GM20000 (cell line): ENCODE measurements at regions not wholly inside any gene's neighbourhood (a gene's known extent, or its start where the extent isn't known, plus 50 kb on each side); places are given as distances from the start of the nearest gene placed in this dataset.
"Not testable (repeated sequence)": the region's sequence is repeated elsewhere in the genome, so short reads cannot be mapped to it uniquely, and the experiment has no call there.

ENCODE experiments used
- DNase-seq: peaks from one replicate; pipeline ENCODE4 v3.0.0; 2012; ENCODE audit warnings: low spot score
- TF ChIP-seq, protein P1 (sequence below): IDR thresholded peaks from 2 replicates; pipeline ENCODE4 v1.5.1; 2012; ENCODE audit warnings: mild to moderate bottlenecking, control low read depth; ENCODE audit errors: extremely low read depth, missing control alignments

DNA sequence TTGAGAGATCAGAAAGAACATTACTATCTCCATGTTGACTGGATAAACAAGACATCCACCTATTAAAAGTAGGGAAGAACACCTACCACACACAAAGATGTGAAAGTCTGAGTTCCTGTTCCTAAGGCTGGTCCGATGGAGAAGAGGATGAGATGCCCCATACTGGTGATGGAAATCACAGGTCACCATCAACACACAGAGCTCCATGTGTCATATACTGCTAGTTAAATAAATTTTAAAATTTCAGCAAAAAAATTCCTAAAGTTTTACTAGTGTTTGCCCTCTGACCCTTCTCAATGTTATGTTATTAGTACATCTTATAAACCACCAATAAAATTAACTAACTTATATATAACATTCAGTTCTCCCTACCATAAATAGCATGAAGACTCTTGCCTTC, 59.1 kb downstream of the KCNA5 start:
- no peak for DNase-seq

DNA sequence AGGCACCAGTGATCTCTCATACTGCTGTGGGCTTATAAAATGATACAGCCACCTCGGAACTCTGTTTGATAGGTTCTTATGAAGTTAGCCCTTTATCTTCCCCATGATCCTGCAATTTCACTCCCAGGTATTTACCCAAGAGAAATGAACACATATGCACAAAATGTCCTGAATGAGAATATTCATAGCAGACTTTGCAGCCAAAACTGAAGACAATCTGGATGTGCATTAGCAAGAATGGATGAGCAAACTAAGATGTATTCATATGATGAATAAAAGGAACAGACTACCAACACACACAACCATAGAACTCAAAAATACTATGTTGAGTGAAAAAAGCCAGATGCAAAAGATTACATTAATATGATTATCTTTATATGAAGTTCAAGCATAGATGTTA, 66.7 kb downstream of the KCNA5 start:
- no peak for DNase-seq
- TF ChIP-seq, protein P1, sequence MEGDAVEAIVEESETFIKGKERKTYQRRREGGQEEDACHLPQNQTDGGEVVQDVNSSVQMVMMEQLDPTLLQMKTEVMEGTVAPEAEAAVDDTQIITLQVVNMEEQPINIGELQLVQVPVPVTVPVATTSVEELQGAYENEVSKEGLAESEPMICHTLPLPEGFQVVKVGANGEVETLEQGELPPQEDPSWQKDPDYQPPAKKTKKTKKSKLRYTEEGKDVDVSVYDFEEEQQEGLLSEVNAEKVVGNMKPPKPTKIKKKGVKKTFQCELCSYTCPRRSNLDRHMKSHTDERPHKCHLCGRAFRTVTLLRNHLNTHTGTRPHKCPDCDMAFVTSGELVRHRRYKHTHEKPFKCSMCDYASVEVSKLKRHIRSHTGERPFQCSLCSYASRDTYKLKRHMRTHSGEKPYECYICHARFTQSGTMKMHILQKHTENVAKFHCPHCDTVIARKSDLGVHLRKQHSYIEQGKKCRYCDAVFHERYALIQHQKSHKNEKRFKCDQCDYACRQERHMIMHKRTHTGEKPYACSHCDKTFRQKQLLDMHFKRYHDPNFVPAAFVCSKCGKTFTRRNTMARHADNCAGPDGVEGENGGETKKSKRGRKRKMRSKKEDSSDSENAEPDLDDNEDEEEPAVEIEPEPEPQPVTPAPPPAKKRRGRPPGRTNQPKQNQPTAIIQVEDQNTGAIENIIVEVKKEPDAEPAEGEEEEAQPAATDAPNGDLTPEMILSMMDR: no peak

More for the DNA sequence above, 59.1 kb downstream of the KCNA5 start:
- TF ChIP-seq, protein P1: no peak

DNA sequence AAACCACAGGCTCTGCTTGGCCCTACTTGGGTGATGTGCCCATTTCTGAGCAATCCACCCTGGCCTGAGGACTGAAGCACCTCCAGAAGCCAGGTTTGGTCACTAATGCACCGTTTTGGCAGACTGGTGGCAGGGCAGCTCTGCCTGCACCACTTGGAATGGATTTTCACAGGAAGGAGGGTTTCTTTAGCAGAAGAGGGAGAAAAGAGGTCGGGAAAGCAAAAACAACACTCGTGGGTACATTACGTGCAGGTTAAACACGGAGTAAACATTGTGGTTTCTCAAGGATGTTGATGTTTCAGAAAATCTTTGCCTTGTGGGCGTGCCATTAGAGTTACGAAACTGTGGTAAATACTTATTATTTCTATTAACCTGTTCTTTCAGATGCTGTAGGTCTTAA, 70.8 kb downstream of the KCNA5 start:
- TF ChIP-seq, protein P1: no peak
- DNase-seq: no peak

DNA sequence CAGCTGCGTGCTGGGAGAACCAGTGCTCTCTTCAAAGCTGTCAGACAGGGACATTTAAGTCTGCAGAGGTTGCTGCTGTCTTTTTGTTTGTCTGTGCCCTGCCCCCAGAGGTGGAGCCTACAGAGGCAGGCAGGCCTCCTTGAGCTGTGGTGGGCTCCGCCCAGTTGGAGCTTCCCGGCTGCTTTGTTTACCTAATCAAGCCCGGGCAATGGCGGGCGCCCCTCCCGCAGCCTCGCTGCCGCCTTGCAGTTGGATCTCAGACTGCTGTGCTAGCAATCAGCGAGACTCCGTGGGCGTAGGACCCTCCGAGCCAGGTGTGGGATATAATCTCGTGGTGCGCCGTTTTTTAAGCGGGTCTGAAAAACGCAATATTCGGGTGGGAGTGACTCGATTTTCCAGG, 78.1 kb downstream of the KCNA5 start:
- DNase-seq: not testable (repeated sequence)

DNA sequence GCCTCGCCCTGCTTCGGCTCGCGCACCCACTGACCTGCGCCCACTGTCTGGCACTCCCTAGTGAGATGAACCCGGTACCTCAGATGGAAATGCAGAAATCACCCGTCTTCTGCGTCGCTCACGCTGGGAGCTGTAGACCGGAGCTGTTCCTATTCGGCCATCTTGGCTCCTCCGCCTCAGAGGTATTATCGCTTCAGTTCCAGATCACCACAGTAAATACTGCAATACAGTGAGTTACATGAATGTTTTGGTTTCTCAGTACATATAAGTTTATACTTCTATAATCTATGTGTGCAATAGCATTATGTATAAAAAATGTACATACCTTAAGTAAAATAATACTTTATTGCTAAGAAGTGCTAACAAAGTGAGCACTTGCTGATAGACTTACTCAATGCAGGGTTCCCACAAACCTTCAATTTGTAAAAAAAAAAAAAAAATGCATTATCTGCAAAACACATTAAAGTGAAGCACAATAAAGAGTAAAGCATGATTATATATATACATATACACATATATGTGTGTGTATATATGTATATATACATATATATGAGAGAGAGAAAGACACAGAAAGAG, 78.7 kb downstream of the KCNA5 start:
- DNase-seq: not testable (repeated sequence)

DNA sequence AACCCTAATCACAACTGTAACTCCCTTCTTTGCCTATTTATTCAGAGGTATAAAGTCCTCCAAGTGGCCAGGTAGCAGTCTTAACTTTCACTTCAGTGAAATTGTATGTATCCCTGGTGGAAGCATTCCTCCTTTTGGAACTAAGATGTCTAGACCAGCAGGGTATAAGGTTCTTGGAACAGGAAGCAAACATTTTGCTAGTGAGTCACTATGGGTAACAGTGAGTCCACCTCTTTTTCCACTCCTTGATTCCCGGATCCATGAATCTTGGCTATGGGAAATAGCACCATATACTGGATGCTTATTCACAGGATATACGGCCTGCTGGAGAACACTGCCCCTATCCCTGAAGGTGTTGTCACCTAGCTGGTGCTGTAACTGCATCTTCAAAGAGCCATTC, 80.2 kb downstream of the KCNA5 start:
- TF ChIP-seq, protein P1: no peak
- DNase-seq: no peak

DNA sequence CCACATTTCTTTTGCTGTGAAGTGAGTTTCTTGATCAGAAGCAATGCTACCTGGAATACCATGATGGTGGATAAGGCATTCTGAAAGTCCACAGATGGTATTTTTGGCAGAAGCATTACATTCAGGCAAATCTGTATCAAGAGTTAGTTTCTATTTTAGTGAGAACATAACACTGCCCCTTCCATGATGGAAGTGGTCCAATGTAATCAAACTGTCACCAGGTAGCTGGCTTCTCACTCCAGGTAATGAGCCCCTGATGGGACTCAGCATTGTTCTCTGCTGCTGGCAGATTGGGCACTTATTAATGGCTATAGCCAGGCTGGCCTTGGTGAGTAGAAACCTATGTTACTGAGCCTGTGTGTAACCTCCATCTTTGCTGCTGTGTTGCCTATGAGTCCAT, 80.7 kb downstream of the KCNA5 start:
- DNase-seq: no peak
- TF ChIP-seq, protein P1: no peak

DNA sequence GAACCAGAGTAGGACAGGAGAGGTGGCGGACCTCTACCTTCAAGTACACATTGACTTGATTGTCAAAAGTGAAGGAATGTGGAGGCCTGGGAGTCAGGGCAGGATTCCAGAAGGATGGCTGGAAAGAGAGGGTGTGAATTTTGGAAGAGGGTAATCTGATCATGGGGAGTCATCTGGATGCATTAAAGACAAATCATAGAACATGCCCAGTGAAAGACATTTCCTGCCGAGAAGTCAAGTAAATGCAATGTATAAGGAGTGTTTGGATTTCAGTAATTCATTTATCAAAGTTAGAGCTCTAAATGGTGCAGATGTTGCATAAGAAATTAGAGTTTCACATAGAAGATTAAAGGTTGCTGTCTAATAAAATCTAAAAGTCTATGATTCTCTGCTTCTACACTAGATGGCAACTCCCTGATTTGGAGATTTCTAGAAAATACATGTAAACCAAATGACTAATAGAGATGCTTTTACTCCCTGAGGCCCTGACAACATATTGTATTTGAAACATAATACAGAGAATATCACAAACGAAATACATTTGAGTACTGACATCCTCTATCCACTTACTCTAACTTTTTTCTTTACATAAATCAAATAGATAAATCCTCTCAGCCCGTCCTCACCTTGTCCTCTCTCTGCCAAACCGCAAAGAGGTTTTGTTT, 91.3 kb downstream of the KCNA5 start:
- TF ChIP-seq, protein P1: no peak

More for the DNA sequence above, 91.3 kb downstream of the KCNA5 start:
- DNase-seq: no peak
